Bronchial epithelial cell (primary cell): ENCODE measurements at regions not wholly inside any gene's neighbourhood (a gene's known extent, or its start where the extent isn't known, plus 50 kb on each side); places are given as distances from the start of the nearest gene placed in this dataset.

ENCODE experiments used
- DNase-seq: peaks from one replicate; pipeline ENCODE4 v3.0.0-alpha.2; 2010; ENCODE audit warnings: low read depth
- FAIRE-seq: peaks from 2 replicates; lab custom pipeline; 2011; peaks lifted over from hg19 to GRCh38; lab: Jason Lieb, UNC
- H3K27me3 ChIP-seq: 2 replicates; pipeline ENCODE4 v1.5.1; 2011; ENCODE audit warnings: low read length; ENCODE audit not compliant: control insufficient read depth, insufficient read depth
- H3K36me3 ChIP-seq: 2 replicates; pipeline ENCODE4 v1.5.1; 2011; ENCODE audit warnings: low read length; ENCODE audit not compliant: control insufficient read depth, insufficient read depth
- H3K4me3 ChIP-seq: 2 replicates; pipeline ENCODE4 v1.5.1; 2011; ENCODE audit warnings: mild to moderate bottlenecking, low read depth, low read length, control low read depth
- TF ChIP-seq, protein P1 (sequence below): IDR thresholded peaks from 2 replicates; pipeline ENCODE4 v1.5.1; 2011; ENCODE audit warnings: mild to moderate bottlenecking, moderate library complexity, low read length, control low read depth, inconsistent platforms; ENCODE audit not compliant: insufficient read depth, severe bottlenecking

DNA sequence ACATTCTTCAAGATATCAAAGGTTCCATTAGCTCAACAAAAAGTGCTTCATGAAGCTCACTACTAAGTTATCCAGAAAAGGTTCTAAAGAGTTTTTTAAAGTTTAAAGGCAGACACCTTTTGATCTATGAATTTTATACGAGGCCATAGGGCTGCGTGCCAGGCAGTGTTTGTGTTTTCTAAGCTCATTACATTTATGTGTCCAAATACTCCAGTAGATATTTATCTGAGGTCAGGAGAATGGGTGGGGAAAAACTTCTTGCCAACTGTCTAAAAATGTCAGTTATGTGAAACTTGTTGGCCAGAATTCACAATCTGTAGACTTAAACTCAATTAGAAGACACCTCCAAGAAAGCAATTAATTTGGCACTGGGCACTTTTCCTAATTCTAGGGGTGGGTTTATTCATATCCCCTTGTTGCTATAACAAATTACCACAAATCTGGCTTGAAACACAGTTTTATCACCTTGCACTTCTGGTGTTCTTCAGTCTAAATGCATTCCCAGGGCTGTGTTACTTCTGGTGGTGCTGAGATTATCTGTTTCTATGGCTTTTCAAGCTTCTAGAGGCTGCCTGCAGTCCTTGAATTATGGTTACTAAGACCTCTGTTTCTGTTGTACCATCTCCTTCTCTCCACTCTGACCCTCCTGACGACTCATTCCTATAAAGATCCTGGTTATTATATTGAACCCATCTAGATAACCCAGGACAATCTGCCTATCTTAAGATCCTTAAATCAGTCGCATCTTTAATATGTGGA is 1030.4 kb upstream of the CNTN5 start:
- TF ChIP-seq, protein P1, sequence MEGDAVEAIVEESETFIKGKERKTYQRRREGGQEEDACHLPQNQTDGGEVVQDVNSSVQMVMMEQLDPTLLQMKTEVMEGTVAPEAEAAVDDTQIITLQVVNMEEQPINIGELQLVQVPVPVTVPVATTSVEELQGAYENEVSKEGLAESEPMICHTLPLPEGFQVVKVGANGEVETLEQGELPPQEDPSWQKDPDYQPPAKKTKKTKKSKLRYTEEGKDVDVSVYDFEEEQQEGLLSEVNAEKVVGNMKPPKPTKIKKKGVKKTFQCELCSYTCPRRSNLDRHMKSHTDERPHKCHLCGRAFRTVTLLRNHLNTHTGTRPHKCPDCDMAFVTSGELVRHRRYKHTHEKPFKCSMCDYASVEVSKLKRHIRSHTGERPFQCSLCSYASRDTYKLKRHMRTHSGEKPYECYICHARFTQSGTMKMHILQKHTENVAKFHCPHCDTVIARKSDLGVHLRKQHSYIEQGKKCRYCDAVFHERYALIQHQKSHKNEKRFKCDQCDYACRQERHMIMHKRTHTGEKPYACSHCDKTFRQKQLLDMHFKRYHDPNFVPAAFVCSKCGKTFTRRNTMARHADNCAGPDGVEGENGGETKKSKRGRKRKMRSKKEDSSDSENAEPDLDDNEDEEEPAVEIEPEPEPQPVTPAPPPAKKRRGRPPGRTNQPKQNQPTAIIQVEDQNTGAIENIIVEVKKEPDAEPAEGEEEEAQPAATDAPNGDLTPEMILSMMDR, result no peak
- FAIRE-seq, result no peak
- DNase-seq, result no peak
- Histone ChIP-seq H3K27me3 (no peaks in the 10 kb centered on the region), H3K36me3 (no peaks in the 10 kb centered on the region), H3K4me3 (no peak overlapping the region)

DNA sequence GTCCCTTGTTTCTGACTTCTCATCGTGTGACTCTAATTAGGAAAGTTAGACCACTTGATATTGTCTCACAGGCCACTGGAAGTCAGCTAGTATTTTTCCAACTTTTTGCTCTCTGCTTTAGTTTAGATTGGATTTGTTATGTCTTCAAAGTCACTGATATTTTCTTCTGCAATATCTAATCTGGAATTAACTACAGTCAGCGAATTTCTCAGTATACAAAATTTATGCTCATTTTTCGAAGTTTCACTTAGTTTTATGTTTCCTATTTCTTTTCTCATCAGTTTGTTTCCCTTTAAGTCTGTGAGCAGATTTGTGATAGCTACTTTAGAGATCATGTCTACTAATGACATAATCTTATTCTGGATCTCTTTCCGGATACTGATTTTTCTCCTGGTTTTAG is 1027.2 kb upstream of the CNTN5 start:
- DNase-seq, result no peak
- TF ChIP-seq, protein P1, result no peak
- Histone ChIP-seq H3K4me3 (no peak overlapping the region), H3K36me3 (no peaks in the 10 kb centered on the region), H3K27me3 (no peaks in the 10 kb centered on the region)
- no peak for FAIRE-seq

DNA sequence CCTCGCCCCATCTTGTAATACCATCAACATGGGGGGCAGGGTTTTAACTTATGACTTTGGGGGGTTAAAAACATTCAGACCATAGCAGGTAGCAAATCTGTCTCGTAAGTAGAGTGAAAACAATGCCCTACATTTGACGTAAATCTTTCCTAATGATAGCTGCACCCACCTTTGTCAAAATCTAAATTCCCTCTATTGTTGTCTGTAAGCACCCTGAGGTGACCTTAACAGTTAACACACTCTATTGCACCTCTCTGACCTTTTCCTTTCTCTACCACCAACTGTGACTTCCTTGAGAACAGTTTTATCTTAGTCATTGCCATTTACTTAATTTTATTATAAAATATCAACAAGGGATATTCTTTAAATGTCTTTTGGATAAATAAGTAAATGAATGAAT is 1024.9 kb upstream of the CNTN5 start:
- TF ChIP-seq, protein P1, result no peak
- DNase-seq, result no peak
- no peak for FAIRE-seq
- Histone ChIP-seq H3K27me3 (no peaks in the 10 kb centered on the region), H3K4me3 (no peak overlapping the region), H3K36me3 (no peaks in the 10 kb centered on the region)

DNA sequence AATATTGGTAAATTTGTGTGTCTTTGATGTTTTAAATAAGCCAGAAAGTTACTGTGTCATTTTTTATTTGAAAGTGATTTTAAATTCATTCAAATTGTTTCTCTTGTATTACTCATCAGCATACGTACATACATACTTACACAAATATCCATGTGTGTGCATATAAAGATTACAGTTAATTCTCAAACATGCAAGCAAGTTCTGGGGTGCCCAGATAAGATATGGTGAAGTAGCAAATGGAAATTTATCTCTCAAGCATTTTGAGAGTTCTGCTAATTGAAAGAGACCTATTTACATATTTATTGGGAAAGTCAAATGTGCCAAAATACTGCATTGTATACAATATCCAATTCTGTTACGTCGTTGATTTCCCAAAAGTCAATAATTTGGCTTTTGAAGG is 1024.0 kb upstream of the CNTN5 start:
- H3K36me3 ChIP-seq, result no peaks in the 10 kb centered on the region
- no peaks in the 10 kb centered on the region for H3K27me3 ChIP-seq
- DNase-seq (no peak), FAIRE-seq (no peak)
- no peak overlapping the region for H3K4me3 ChIP-seq
- TF ChIP-seq, protein P1, result no peak

DNA sequence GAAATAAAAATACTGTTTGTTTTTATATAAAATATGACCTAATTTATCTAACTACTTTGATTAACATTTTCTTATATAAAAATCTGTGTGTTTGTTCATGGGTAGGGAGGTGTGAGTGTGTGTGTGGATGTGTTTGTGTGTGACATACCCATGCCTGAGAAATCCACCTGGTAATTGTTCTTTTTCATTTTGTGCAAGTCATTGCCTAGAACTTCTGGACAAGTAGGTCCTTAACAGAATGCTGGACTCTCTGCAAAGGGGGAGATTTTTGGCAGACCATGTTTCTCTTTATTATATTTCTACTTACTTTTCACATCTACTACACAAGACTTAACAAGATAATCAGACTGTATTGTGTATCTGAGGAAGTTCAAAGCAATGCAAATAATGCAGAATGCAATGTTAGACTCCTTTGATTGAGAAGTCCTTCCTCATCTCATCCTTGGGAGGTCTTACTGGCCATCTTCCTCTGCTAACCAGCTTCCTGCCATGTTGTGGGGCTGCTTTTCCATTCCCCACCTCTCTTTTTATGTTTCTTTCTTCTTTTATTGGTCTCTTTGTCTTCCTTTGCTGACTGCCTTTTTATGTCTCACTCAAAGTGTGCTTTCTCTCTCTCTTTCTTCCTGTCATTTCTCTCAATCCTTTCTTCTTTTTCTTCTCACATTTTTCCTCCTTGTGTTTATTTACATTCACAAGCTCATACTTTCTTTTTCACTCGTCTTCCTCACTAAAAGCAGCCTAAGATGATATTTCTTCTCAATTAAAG is 1017.0 kb upstream of the CNTN5 start:
- DNase-seq, result no peak
- FAIRE-seq, result no peak

More for the DNA sequence above, 1017.0 kb upstream of the CNTN5 start:
- no peaks in the 10 kb centered on the region for H3K36me3 ChIP-seq
- TF ChIP-seq, protein P1, result no peak
- H3K4me3 ChIP-seq, result no peak overlapping the region
- H3K27me3 ChIP-seq, result no peaks in the 10 kb centered on the region
